ENCODE measurements at regions not wholly inside any gene's neighbourhood (a gene's known extent, or its start where the extent isn't known, plus 50 kb on each side); places are given as distances from the start of the nearest gene placed in this dataset.

- TF ChIP-seq, protein P1, sequence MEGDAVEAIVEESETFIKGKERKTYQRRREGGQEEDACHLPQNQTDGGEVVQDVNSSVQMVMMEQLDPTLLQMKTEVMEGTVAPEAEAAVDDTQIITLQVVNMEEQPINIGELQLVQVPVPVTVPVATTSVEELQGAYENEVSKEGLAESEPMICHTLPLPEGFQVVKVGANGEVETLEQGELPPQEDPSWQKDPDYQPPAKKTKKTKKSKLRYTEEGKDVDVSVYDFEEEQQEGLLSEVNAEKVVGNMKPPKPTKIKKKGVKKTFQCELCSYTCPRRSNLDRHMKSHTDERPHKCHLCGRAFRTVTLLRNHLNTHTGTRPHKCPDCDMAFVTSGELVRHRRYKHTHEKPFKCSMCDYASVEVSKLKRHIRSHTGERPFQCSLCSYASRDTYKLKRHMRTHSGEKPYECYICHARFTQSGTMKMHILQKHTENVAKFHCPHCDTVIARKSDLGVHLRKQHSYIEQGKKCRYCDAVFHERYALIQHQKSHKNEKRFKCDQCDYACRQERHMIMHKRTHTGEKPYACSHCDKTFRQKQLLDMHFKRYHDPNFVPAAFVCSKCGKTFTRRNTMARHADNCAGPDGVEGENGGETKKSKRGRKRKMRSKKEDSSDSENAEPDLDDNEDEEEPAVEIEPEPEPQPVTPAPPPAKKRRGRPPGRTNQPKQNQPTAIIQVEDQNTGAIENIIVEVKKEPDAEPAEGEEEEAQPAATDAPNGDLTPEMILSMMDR (IDR thresholded peaks at IDR 0.05; ENCODE audit: insufficient read depth, low read depth, low read length), result no peak
- TF ChIP-seq EZH2 (IDR thresholded peaks at IDR 0.05; ENCODE audit: insufficient read depth, low read length), result no peak
These were observed 89.8 kb downstream of the BTG1 start for GRCh38 chr12:92055877-92056276.
